Sciatic nerve (tissue), 2 donors: ENCODE measurements at regions not wholly inside any gene's neighbourhood (a gene's known extent, or its start where the extent isn't known, plus 50 kb on each side); places are given as distances from the start of the nearest gene placed in this dataset.
"Not testable (repeated sequence)": the region's sequence is repeated elsewhere in the genome, so short reads cannot be mapped to it uniquely, and the experiment has no call there.

Source experiments
- ATAC-seq: fragments of 200-7000 bp; cut with Tn5 transposase; one replicate; pipeline ENCODE4 v1.9.1; 2020; ENCODE audit warnings: mild to moderate bottlenecking, moderate library complexity
- DNase-seq: peaks from one replicate; pipeline ENCODE4 v3.0.0-alpha.2; 2020; ENCODE audit warnings: low spot score
- intact Hi-C: fragments of 100-400 bp; cut with DNase I; formaldehyde crosslinking; loops from one replicate; pipeline ENCODE4 v1.14.2; 2022
- donor health status: DM: no; HTN: no; CAD: no.
- donor health status: DM: no; HTN: no; CAD: no.

GRCh38 chr10:22467393-22467792 lies 122.1 kb downstream of the SPAG6 start:
- DNase-seq, intact Hi-C loops, ATAC-seq: not testable (repeated sequence)

- intact Hi-C loops: no loop called here
- no peak for ATAC-seq
- DNase-seq: no peak
Measured at GRCh38 chr10:22468570-22469320, 123.4 kb downstream of the SPAG6 start.

GRCh38 chr10:22473044-22473443 lies 127.7 kb downstream of the SPAG6 start:
- no peak for DNase-seq
- intact Hi-C loops: no loop called here
- no peak for ATAC-seq

- intact Hi-C loops: no loop called here
- ATAC-seq (no peak), DNase-seq (no peak)
Measured at GRCh38 chr10:22473459-22473858, 128.2 kb downstream of the SPAG6 start.

- ATAC-seq: peak; percentile 22
- intact Hi-C loops: no loop called here
- DNase-seq: peak; percentile 60
Measured at GRCh38 chr10:22475651-22476600, 130.6 kb downstream of the SPAG6 start.

GRCh38 chr10:22476601-22477321 lies 131.5 kb downstream of the SPAG6 start:
- intact Hi-C loops: no loop called here

GRCh38 chr10:22477334-22478287 lies 132.3 kb downstream of the SPAG6 start:
- intact Hi-C loops: no loop called here
- DNase-seq (no peak), ATAC-seq (peak; percentile 27)

More at GRCh38 chr10:22476601-22477321, 131.5 kb downstream of the SPAG6 start:
- ATAC-seq: no peak
- no peak for DNase-seq

GRCh38 chr10:22478555-22479334 lies 133.4 kb downstream of the SPAG6 start:
- DNase-seq (no peak), ATAC-seq (no peak)
- intact Hi-C loops: no loop called here

GRCh38 chr10:22479419-22479818 lies 134.1 kb downstream of the SPAG6 start:
- DNase-seq (no peak), ATAC-seq (peak; percentile 55)
- intact Hi-C loops: no loop called here

GRCh38 chr10:22481106-22481505 lies 135.8 kb downstream of the SPAG6 start:
- ATAC-seq (no peak), DNase-seq (no peak)
- intact Hi-C loops: no loop called here

- no peak for ATAC-seq
- DNase-seq: no peak
- intact Hi-C loops: loop anchor here (2.0 kb wide), 1 partner anchor 41 kb away; no protein-coding TSS in a partner anchor
Measured at GRCh38 chr10:22481687-22482539, 136.6 kb downstream of the SPAG6 start.

- ATAC-seq (no peak), DNase-seq (no peak)
- intact Hi-C loops: loop anchor here (2.0 kb wide), 1 partner anchor 40 kb away; no protein-coding TSS in a partner anchor
Measured at GRCh38 chr10:22483132-22483531, 137.8 kb downstream of the SPAG6 start.
